Activated T-cell treated with anti-CD3 and anti-CD28 coated beads, Interleukin-2, amount 50 U/mL, for 1 hour (primary cell): ENCODE measurements at regions not wholly inside any gene's neighbourhood (a gene's known extent, or its start where the extent isn't known, plus 50 kb on each side); places are given as distances from the start of the nearest gene placed in this dataset.

Source experiments
- DNase-seq: peaks from one replicate; pipeline ENCODE4 v3.0.0-alpha.2; 2020

GRCh38 chr20:50396623-50397022, 113.6 kb upstream of the PTPN1 start:
- no peak for DNase-seq

- no peak for DNase-seq
These were observed 113.1 kb upstream of the PTPN1 start for GRCh38 chr20:50397058-50397457.

GRCh38 chr20:50398064-50398463, 112.1 kb upstream of the PTPN1 start:
- DNase-seq = no peak

DNA sequence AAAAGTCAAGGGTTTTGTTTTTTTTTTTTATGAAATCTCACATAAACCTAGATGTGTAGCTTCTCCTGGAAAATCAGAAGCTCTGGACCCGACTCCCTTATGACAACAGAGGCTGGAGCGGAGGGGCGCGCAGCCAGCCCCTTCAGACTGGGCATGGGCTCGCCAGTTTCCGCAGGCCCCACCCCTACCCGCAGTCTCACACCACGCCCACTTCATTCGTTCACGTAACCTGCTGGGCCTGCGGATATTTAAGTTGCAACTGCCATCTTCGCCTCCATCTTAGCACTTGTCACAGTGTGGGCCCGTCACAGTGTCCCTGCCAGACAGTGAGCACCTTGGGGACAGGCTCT, 111.7 kb upstream of the PTPN1 start:
- DNase-seq = no peak

DNA sequence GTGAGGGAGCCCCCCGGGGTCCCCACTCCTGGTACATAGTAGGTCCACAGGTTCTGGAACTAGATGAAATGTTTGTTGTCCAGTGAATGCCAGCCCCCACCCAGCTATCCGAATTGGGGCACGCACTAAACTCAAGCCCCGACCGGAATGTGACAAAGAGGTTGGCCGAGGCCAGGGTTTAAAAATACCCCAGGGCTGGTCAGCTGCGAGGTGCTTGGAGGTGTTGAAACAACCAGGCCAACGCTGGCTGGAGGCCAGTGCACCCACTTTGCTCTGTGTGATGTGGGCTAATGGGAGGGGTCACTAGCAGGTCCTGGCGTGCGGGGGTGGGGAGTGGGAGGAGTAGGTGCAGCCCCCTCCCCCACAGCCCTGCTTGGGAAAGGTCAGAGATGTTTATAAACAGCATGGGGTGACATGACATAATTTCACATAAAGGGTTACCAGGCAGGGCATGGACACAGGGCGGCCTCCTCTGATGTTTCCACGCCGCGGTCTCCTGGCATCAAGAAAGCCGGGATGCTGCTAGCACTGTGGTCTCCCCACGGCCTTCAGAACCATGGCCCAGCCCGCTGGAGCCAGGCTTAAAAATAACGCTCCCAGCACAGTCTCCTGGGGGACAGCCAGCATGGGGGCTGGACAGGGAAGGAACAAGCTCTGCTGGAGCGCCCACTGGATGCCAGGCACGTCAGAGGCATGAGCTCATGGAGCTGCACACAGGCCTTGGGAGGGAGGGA, 111.2 kb upstream of the PTPN1 start:
- DNase-seq = no peak

DNA sequence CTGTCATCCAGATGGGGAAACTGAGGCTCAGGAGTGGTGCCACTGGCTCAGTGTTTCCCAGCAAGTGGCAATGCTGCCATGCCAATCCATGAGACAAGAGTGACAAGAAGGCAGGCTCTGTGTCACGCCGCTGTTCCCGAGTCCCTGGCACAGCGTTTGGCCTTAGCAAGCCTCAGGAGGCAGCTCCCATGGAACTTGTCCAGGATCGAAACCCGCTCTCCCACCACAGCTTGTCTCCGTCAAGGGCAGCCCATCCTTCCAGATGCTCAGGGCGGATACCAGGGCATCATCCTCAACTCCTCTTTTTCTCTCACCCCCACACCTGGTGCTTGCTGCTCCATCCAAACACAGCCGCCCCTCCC, 110.6 kb upstream of the PTPN1 start:
- no peak for DNase-seq

DNA sequence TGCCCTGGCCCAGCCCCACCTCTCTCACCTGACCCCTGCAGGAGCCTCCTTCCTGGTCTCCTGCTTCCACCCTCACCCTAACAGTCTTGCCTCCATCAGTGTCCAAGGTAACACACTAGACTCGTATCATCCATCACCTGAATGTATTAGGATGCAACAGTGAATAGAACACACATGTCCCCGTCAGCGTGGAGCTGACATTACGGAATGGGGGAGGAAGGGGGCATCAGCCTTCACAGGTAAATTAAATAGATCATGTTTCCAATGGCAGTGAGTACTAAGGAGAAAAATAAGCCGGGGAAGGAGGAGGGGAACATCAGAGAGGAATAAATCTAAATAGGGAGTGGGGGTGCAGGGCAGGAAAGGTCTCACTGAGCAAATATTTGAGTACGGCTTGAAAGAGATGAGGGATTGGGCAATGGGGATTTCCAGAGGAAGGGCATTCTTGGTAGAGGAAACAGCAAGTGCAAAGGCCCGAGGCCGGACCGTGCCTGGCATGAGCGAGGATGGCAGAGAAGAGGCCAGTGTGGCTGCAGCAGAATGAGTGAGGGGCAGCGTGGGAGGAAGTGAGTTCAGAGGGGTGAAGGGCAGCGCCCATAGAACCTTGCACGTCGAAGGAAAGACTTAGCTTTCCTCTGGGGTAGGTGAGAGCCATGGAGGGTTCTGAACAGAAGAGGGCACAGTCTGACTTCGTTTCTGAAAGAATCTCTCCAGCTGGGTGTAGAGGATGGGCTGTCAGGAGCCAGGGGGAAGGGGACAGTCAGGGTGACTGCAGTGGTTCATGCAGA, 110.1 kb upstream of the PTPN1 start:
- DNase-seq = no peak

- DNase-seq = no peak
These were observed 109.2 kb upstream of the PTPN1 start for GRCh38 chr20:50400705-50401586.

DNA sequence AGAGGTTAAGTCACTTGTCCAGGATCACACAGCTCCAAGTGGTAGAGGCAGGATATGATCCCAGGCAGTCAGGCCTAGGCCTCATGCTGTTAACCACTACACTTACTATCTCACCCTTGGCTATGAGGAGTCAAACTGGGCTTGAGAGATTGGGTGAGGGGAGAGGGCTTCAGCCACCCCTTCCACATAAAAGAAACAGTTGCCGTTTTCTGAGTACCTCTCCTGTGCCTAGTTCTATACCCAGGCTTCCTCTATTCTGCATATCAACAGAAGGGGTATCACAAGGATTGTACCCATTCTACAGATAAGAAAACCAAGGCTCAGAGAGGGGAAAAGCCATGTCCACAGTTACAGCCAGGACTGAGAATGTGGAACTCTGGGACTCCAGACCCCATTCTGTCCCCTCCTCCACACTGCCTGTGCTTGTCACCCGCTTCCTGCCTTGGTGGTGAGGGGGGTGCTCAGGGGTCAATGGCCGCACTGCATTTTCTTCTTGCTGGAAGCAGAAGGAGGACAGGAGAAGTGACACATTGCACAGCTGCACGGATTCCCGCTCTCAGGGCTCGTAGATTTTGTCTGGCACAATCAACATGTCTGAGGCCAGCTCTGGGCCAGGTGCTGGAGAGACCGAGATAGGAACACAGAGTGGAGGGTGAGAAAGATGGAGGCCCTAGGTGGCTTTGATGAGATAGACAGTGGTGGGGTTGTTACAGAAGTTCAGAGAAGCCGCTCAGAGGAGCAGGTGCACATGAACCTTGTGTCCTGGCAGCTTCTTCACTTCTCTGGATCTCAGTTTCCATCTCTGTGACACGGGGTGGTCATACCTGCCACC, 108.4 kb upstream of the PTPN1 start:
- DNase-seq = no peak

GRCh38 chr20:50403565-50404418, 106.4 kb upstream of the PTPN1 start:
- DNase-seq = no peak

- no peak for DNase-seq
These were observed 105.6 kb upstream of the PTPN1 start for GRCh38 chr20:50404419-50405234.

DNA sequence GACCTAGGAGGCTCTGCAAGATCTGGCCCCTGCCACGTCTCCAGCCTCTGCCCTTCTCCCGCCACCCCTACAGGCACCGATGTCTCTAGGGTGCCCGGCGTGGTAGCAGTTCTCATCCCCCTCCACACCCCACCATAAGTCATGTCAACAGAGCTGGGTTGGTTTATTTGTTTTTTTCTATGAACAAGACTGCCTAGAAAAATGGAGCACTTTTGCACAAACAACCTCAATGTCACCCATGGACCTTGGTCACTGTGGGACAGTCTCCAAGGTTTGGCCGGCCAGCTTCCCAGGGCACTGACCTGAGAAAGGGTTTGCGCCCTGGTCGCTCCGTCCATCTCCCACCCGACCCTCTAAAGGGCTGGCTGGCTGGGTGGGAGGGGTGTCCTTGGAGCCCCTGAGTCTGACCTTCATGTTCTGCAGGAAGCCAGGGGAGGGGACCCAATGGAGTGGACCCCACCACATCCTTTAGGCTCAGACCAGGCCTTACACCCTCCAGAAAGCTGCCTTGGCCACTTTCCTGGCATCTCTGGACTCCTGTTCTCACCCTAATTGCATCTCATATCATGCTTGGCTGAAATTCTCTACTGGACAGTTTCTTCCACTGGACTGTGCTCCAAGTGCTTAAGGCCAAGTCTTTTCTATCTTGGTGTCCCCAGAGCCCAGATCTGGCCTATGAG, 104.8 kb upstream of the PTPN1 start:
- no peak for DNase-seq

DNA sequence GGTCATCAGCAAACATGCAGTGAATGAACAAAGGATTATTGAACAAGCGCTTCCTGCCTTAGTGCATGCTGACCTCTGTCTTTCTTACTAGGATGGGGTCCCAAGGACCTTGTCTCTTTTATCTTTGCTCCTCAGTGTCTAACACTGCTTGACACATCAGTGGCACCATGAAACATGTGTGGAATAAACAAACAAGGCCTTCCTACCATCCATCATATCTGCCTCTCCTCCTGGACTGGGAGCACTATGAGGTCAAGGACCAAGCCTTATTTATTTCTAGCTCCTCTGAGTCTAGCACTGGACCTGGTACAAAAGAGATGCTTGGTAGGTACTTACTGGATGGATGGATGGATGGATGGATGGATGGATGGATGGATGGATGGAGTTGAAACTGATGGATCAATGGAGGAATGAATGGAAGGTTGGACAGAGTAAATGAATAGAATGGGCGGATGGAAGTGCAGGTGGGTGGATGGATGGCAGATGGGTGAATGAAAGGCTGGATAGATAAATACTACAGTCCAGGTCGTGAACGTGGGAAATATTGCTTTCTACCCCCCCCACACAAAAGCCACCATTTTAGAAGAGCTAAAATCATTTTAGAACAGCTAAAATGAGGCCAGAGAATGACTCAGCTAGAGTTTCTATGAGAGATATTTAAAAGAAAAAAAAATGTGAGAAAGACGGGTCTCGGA, 104.1 kb upstream of the PTPN1 start:
- DNase-seq = no peak

DNA sequence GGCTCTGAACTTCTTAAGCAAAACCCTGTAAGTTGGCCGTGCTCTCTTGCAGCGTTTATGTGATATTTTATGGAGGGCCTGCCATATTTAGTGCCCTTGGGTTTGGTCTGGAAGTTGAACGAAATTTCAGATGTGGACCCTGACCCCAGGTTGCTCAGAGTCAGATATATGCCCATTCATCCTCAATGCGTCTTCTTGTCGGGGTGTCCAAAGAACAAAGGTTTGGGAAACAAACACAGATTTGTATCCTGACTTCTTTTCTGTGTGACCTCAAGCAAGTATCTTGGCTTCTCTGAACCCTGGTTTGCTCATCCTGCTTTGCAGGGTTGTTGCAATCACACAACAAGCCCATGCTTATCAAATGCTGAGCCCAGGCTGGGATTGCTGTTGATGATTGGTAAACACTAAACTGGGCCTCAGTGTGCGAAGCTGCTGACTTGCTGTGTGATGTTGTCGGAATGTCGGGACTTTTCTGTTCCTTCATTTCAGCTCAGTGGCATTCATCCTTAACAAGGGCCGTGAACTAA, 103.5 kb upstream of the PTPN1 start:
- no peak for DNase-seq

- no peak for DNase-seq
These were observed 101.4 kb upstream of the PTPN1 start for GRCh38 chr20:50408526-50409364.

DNA sequence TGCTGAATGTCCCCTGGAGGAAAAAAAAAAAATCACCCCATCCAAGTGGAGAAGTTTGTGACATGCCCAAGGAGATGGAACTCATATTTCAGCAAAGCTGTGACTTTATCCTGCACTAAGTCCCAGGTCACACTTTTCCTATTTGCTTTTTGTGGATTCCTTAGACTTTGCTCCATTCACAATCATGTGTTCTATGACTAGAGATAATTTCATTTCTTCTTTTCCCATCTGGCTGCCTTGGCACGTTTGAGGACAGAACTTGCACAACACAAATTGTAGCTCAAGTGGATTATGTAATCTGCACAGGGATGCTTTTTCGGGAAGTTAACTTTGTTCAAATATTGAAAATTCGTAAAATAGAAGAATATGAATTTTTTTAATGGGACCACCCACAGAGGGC, 100.7 kb upstream of the PTPN1 start:
- no peak for DNase-seq

- no peak for DNase-seq
These were observed 99.8 kb upstream of the PTPN1 start for GRCh38 chr20:50410343-50410742.

- DNase-seq = no peak
These were observed 98.1 kb upstream of the PTPN1 start for GRCh38 chr20:50412069-50412468.
